NCI-H345 (cell line): ENCODE measurements at regions not wholly inside any gene's neighbourhood (a gene's known extent, or its start where the extent isn't known, plus 50 kb on each side); places are given as distances from the start of the nearest gene placed in this dataset.
"Not testable (repeated sequence)": the region's sequence is repeated elsewhere in the genome, so short reads cannot be mapped to it uniquely, and the experiment has no call there.

Experiments
- DNase-seq: peaks from one replicate; lab custom pipeline; 2025; lab: John Stamatoyannopoulos, UW

- DNase-seq, result no peak
Observed at GRCh38 chr4:32847461-32847860, 2127.3 kb downstream of the PCDH7 start.

- DNase-seq, result no peak
Observed at GRCh38 chr4:32855622-32856021, 2135.5 kb downstream of the PCDH7 start.

GRCh38 chr4:32858361-32858760, 2138.2 kb downstream of the PCDH7 start:
- no peak for DNase-seq

GRCh38 chr4:32858971-32859370, 2138.8 kb downstream of the PCDH7 start:
- DNase-seq, result no peak

DNA sequence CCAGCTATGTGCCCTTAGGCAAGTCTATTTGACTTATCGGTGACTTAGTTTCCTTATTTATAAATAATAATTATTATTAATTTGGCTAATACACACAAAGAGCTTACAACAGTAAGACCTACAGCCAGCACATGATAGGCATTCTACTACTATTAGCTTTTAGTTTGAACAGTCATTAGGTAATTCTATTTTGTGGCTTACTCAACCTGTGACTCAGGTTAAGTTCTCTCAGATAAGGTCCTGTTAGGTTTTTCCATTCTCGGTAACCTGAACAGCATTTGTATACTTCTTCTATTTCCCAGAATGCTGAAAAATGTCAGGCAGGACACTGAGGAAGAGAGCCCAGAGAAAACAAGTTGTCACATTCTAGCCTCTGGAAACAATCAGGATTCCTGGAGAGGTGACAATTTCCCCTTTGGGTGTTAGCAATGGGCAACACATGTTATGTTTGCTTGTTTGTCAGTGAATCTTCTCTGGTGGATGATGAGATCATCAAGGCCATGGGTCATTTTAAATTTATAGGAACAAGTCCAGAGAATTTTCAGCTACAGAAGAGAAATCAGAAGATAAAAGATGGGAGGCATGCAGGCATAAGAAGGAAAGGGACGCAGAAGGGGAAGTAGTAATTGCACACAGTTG, 2144.7 kb downstream of the PCDH7 start:
- no peak for DNase-seq

- DNase-seq, result no peak
Observed at GRCh38 chr4:32876546-32876945, 2156.4 kb downstream of the PCDH7 start.

DNA sequence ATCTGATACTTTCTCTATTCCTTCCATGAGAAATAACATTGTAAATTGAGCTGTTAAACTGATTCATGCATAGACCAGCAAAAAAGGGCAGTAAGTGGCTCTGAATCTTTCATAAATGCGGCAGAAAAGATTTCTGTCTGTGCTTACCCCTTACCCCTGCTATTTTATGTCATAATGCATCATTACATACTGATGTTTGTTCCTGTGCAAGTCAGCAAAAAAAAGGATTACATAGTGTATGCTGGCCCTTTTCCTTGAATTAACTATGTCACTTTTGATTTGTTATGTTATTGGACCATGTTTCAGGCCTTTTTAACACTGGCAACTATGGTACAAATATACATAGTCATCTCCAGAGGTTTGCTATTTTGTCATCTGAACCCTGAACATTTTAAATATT, 2159.7 kb downstream of the PCDH7 start:
- no peak for DNase-seq

DNA sequence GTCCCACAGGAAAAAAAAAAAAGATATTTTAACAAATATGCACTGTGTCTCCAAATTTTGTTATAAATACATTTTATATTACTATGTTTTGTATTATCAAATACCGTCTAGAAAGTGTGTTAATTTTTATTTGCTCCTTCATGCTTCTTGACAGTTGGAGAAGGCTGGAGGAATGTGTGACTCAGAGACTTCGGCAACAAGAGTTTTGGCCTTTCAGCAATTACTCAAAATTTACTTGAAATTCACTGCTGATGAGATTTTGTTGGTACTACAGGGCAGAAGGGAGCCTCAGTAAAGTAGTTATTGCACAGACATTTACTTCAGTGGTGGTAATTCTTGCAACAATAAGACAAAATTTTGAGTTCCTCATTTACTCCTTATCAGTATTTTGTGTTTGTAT, 2164.0 kb downstream of the PCDH7 start:
- DNase-seq, result no peak

DNA sequence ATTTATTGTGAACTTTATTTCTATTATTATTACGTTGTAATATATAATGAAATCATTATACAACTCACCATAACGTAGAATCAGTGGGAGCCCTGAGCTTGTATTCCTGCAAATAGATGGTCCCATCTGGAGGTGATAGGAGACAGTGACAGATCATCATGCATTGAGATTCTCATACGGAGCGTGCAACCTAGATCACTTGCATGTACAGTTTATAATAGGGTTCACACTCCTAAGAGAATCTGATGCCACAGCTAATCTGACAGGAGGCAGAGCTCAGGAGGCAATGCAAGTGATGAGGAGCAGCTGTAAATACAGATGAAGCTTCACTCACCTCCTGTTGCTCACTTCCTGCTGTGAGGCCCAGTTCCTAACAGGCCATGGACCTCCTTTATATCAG, 2170.2 kb downstream of the PCDH7 start:
- DNase-seq, result no peak

GRCh38 chr4:32909053-32909452, 2188.9 kb downstream of the PCDH7 start:
- no peak for DNase-seq

- no peak for DNase-seq
Observed at GRCh38 chr4:32909736-32910135, 2189.6 kb downstream of the PCDH7 start.

DNA sequence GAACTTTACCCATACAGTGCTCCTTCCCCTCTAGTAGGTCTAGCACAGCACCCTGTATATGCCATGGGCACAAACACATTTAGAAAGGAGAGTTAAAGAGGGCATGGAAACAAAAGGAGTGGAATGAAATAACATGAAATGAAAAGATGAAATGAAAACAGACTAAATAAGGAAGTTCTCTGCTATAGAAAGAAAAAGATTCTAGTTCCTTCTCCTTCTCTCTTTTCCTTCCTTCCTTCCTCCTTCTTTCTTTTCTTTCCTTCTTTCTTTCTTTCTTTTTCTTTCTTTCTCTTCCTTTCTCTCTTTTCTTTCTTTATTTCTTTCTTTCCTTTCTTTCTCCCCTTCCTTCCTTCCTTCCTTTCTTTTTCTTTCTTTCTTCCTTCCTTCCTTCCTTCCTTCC, 2197.4 kb downstream of the PCDH7 start:
- DNase-seq, result no peak

- no peak for DNase-seq
Observed at GRCh38 chr4:32929796-32930699, 2209.9 kb downstream of the PCDH7 start.

DNA sequence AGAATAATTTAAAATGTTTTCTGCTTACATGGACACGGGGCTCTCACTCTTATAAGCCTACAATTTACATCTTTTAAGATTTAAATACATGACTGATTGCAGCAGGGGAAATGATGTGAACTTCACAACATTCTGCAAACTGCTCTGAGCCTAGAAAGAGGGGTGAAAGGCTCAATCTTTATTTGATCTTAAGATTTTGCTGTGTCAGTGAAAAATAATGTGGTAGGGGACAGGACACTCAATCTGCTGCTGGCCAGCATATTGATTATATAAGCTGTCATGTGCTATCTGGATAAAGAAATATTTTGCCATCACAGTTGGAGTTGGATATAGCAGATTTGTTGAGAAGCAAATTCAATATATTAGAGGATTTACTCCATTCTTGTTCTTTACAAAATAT, 2210.5 kb downstream of the PCDH7 start:
- no peak for DNase-seq

DNA sequence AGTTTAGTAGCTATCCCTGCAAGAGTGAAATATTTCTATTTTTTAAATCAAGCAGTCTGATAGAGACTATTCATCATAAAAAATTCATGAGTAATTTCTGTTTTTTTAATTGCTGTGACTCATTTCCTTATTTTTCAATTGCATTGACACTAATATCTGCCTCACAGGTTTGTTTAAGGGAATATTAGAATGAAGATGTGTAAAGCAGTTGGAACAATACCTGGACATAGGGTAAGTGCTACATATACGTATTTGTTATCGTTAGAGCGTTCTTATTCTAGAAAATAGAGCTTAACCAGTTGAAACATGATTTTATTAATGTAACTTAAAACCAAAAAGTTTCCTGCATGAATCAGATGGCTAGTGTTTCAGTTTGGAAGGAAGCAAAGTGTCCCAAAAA, 2211.3 kb downstream of the PCDH7 start:
- DNase-seq, result no peak

DNA sequence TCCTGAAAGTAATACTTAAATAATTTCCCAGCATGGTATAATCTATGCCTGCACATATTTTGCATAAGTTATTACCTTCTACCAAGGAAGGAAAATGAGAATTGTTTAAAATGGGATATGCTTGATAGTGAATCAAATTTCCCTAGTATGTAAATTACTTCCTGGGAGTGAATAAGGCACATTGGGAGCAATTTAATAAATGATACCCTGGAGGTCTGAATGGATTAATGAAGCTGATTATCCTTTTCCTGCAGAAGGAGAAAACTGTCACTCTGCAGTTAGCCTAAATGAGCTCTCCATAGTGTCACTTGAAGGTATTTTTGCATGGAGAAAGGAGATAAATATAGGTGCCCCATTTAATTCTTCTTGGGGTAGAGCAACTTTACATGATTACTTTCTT, 2212.0 kb downstream of the PCDH7 start:
- DNase-seq, result no peak

- DNase-seq, result not testable (repeated sequence)
Observed at GRCh38 chr4:32939222-32939621, 2219.1 kb downstream of the PCDH7 start.

GRCh38 chr4:32950866-32951265, 2230.7 kb downstream of the PCDH7 start:
- no peak for DNase-seq

- DNase-seq, result no peak
Observed at GRCh38 chr4:32958586-32958985, 2238.4 kb downstream of the PCDH7 start.

- no peak for DNase-seq
Observed at GRCh38 chr4:32962100-32962499, 2241.9 kb downstream of the PCDH7 start.

GRCh38 chr4:32985256-32985655, 2265.1 kb downstream of the PCDH7 start:
- DNase-seq, result no peak

GRCh38 chr4:32986236-32986635, 2266.1 kb downstream of the PCDH7 start:
- no peak for DNase-seq

- no peak for DNase-seq
Observed at GRCh38 chr4:32987111-32987510, 2266.9 kb downstream of the PCDH7 start.
